AG09319 (cell line): ENCODE measurements at regions not wholly inside any gene's neighbourhood (a gene's known extent, or its start where the extent isn't known, plus 50 kb on each side); places are given as distances from the start of the nearest gene placed in this dataset.

Experiments
- DNase-seq: peaks from one replicate; pipeline ENCODE4 v3.0.0-alpha.2; 2010; ENCODE audit warnings: low read depth; ENCODE audit errors: extremely low read depth
- CTCF ChIP-seq: IDR thresholded peaks from 2 replicates; pipeline ENCODE4 v1.5.1; 2011; ENCODE audit warnings: low read depth, mild to moderate bottlenecking, inconsistent platforms, low read length, moderate library complexity

- DNase-seq, result no peak
- no peak for TF ChIP-seq CTCF
Observed at GRCh38 chr10:33843379-33843778, 508.9 kb upstream of the NRP1 start.

- DNase-seq, result no peak
- TF ChIP-seq CTCF, result no peak
Observed at GRCh38 chr10:33841678-33842077, 507.2 kb upstream of the NRP1 start.

GRCh38 chr10:33838731-33839130 lies 504.3 kb upstream of the NRP1 start:
- no peak for DNase-seq
- TF ChIP-seq CTCF, result no peak

GRCh38 chr10:33837736-33838135 lies 503.3 kb upstream of the NRP1 start:
- no peak for DNase-seq
- no peak for TF ChIP-seq CTCF

GRCh38 chr10:33835556-33835955 lies 501.1 kb upstream of the NRP1 start:
- TF ChIP-seq CTCF, result no peak
- no peak for DNase-seq

GRCh38 chr10:33833566-33833965 lies 499.1 kb upstream of the NRP1 start:
- TF ChIP-seq CTCF, result no peak
- no peak for DNase-seq

GRCh38 chr10:33832124-33832787 lies 497.8 kb upstream of the NRP1 start:
- no peak for TF ChIP-seq CTCF
- no peak for DNase-seq
